Hepatocyte (in vitro differentiated cells): ENCODE measurements at regions not wholly inside any gene's neighbourhood (a gene's known extent, or its start where the extent isn't known, plus 50 kb on each side); places are given as distances from the start of the nearest gene placed in this dataset.

Experiments
- CTCF ChIP-seq: fragments of 200-600 bp; sonication (generic); IDR thresholded peaks from 2 replicates; pipeline ENCODE4 v1.5.1; 2016; ENCODE audit warnings: antibody characterized with exemption, mild to moderate bottlenecking; ENCODE audit not compliant: poor library complexity
- EZH2 ChIP-seq: fragments of 200-600 bp; sonication (generic); IDR thresholded peaks from 2 replicates; pipeline ENCODE4 v1.6.1; 2016; ENCODE audit warnings: antibody characterized with exemption, mild to moderate bottlenecking, borderline replicate concordance
- EZH2phosphoT487 ChIP-seq: fragments of 200-600 bp; sonication (generic); IDR thresholded peaks from one replicate; pipeline ENCODE4 v1.6.1; 2018; ENCODE audit warnings: antibody characterized with exemption, mild to moderate bottlenecking, low read depth, moderate library complexity; ENCODE audit not compliant: unreplicated experiment, severe bottlenecking

- TF ChIP-seq CTCF (no peak), EZH2phosphoT487 (no peak), EZH2 (no peak)
Measured at GRCh38 chr2:206213514-206213845, 53.8 kb downstream of the EEF1B2 start.
